Immature natural killer cell (primary cell): ENCODE measurements at regions not wholly inside any gene's neighbourhood (a gene's known extent, or its start where the extent isn't known, plus 50 kb on each side); places are given as distances from the start of the nearest gene placed in this dataset.

Experiments
- DNase-seq, 3 donors: peaks; one replicate each; pipeline ENCODE4 v3.0.0; 2022; ENCODE audit warnings: mixed read lengths in 1 of 3
- H3K27ac Mint-ChIP-seq, 6 donors: one replicate each; pipeline ENCODE4 v1.8.0; 2020; ENCODE audit warnings: mixed read lengths in 6 of 6, mild to moderate bottlenecking in 5 of 6, inconsistent platforms in 4 of 6, moderate library complexity in 3 of 6
- H3K27me3 Mint-ChIP-seq, 3 donors: one replicate each; pipeline ENCODE4 v1.8.0; 2020 to 2021; ENCODE audit warnings: low read depth in 3 of 3, mild to moderate bottlenecking in 3 of 3, mixed read lengths in 3 of 3, moderate library complexity in 3 of 3, inconsistent platforms in 1 of 3
- H3K36me3 Mint-ChIP-seq, 3 donors: one replicate each; pipeline ENCODE4 v1.8.0; 2020; ENCODE audit warnings: mixed read lengths in 3 of 3, inconsistent platforms in 2 of 3, mild to moderate bottlenecking in 2 of 3
- H3K4me1 Mint-ChIP-seq, 2 donors: one replicate each; pipeline ENCODE4 v1.8.0; 2020; ENCODE audit warnings: inconsistent platforms in 2 of 2, mild to moderate bottlenecking in 2 of 2, mixed read lengths in 2 of 2, moderate library complexity in 1 of 2
- H3K4me3 Mint-ChIP-seq, 5 donors: one replicate each; pipeline ENCODE4 v1.8.0; 2020; ENCODE audit warnings: mild to moderate bottlenecking in 5 of 5, mixed read lengths in 5 of 5, inconsistent platforms in 3 of 5, moderate library complexity in 3 of 5
- H3K9me3 Mint-ChIP-seq, 6 donors: one replicate each; pipeline ENCODE4 v1.8.0; 2020; ENCODE audit warnings: mild to moderate bottlenecking in 6 of 6, mixed read lengths in 6 of 6, inconsistent platforms in 4 of 6, moderate library complexity in 3 of 6

DNA sequence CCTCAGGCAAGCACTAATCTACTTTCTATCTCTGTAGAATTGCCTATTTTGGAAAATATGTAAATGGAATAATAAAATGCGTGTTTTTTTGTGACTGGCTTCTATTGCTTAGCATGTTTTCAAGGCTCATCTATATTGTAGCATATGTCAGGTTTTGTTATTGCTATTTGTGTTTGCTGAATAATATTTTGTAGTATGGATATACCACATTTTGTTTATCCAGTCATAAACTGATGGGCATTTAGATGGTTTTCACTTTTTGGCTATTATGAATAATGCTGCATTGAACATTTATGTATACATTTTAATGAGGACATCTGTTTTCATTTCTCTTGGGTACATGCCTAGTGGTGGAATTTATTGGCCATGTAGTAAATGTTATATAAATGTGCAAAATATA is 183.3 kb upstream of the ZP4 start:
- Mint-ChIP-seq H3K36me3 (no peaks in the 10 kb centered on the region), H3K27me3 (peaks cover 0 to 2% (median 1%) of the 10 kb centered on the region in 3 donors), H3K9me3 (peaks cover 3 to 12% (median 9%) of the 10 kb centered on the region in 6 donors), H3K27ac (no peak overlapping the region), H3K4me3 (no peak overlapping the region), H3K4me1 (no peaks in the 10 kb centered on the region)
- no peak for DNase-seq

DNA sequence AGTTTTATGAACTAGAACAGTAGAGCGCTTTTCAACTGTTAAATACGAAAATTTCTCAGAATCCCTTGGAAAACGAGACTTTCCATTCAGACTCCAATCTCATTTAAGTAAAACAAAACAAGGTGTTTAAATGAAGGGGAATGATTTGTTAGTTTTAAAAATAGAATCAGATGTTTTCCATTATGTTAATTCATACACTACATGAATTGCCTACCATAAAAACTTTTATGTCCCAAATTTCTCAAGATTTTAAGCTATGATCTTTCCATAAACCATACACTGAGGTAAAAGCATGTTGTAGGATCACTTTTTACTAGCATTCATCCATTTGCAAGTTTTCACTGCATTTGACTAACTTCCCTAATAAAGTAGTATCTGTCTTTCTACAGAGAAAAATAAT is 180.3 kb upstream of the ZP4 start:
- no peak overlapping the region for H3K4me3 Mint-ChIP-seq
- H3K27ac Mint-ChIP-seq = no peak overlapping the region
- H3K36me3 Mint-ChIP-seq = no peaks in the 10 kb centered on the region
- no peak for DNase-seq
- no peaks in the 10 kb centered on the region for H3K4me1 Mint-ChIP-seq
- H3K27me3 Mint-ChIP-seq = peaks cover 0 to 1% (median 0%) of the 10 kb centered on the region in 3 donors
- H3K9me3 Mint-ChIP-seq = peaks cover 4 to 17% (median 8%) of the 10 kb centered on the region in 6 donors

DNA sequence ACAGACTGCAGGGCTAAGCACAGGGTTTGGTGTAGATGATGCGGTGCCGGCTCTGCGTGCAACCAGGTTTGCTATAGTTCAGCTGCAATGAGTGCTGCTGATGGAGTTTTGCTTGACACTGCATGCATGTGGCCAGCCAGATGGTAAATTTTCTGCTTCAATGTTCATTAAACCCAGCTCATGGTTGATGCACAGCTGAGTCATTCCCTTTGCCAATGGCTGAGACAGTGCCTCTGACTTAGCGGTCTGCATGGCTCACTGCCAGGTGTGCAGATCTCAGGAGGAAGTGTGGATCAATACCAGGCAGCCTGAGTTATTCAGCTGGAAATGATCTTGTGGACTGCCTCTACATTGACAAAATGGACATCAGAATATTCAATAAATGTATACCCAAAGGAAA is 172.7 kb upstream of the ZP4 start:
- DNase-seq = no peak
- H3K4me3 Mint-ChIP-seq = no peak overlapping the region
- no peaks in the 10 kb centered on the region for H3K36me3 Mint-ChIP-seq
- H3K4me1 Mint-ChIP-seq = no peaks in the 10 kb centered on the region
- peaks cover 0 to 23% (median 9%) of the 10 kb centered on the region in 6 donors for H3K9me3 Mint-ChIP-seq
- no peaks in the 10 kb centered on the region for H3K27me3 Mint-ChIP-seq
- no peak overlapping the region for H3K27ac Mint-ChIP-seq

DNA sequence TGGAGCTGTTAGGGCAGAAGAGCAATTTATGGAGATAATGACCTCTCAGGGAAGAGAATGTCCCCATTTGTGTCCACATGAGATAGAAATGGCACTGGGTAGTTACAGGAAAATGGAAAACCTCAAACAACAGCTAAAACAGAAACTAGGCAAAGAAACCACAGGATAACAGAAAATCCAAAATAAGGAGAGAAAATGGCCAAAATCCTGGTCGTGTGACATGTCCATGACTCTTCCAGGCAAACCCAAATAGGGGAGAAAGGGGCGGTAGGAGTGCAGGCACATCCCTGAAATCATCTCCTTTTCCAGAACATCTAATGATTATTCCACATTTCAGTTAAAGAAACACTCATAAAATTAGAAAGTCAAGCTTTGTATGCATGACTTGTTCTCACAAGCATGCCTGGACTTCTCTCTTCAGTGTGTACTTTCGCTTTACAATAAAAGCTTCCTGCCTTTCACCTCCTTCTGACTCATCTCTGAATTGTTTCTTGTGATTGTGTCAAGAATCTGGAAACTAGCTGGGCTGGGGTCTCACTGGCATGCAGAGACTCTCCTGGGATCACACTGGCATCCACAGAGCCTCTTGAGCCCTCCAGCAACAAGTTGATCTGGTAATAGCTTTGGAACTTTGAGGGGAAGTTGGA is 171.4 kb upstream of the ZP4 start:
- no peak overlapping the region for H3K27ac Mint-ChIP-seq
- DNase-seq = no peak
- no peak overlapping the region for H3K4me3 Mint-ChIP-seq
- H3K36me3 Mint-ChIP-seq = no peaks in the 10 kb centered on the region
- H3K9me3 Mint-ChIP-seq = peaks cover 3 to 35% (median 11%) of the 10 kb centered on the region in 6 donors
- H3K27me3 Mint-ChIP-seq = no peaks in the 10 kb centered on the region
- no peaks in the 10 kb centered on the region for H3K4me1 Mint-ChIP-seq

DNA sequence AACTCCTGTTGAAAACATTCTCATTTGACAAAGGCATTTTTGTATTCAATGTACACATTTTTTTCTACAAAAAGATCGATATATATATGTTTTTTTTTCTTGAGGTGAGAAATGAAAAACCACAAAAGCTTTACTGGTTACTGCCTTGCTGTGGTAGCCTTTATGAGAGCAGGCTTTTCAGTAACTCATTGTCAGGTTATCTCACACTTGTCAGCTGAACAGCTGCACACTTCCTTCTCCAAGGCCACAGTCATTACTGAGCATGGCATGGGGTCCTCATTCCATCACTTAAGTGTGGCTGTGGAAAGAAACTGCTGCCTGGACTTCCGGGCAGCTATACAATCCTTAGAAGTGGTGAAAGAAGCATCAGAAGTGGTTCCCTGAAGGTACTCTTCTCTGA is 169.3 kb upstream of the ZP4 start:
- peaks cover 3 to 29% (median 12%) of the 10 kb centered on the region in 6 donors for H3K9me3 Mint-ChIP-seq
- DNase-seq = no peak
- H3K27me3 Mint-ChIP-seq = no peaks in the 10 kb centered on the region
- no peak overlapping the region for H3K4me3 Mint-ChIP-seq
- no peaks in the 10 kb centered on the region for H3K4me1 Mint-ChIP-seq
- H3K36me3 Mint-ChIP-seq = no peaks in the 10 kb centered on the region
- no peak overlapping the region for H3K27ac Mint-ChIP-seq

DNA sequence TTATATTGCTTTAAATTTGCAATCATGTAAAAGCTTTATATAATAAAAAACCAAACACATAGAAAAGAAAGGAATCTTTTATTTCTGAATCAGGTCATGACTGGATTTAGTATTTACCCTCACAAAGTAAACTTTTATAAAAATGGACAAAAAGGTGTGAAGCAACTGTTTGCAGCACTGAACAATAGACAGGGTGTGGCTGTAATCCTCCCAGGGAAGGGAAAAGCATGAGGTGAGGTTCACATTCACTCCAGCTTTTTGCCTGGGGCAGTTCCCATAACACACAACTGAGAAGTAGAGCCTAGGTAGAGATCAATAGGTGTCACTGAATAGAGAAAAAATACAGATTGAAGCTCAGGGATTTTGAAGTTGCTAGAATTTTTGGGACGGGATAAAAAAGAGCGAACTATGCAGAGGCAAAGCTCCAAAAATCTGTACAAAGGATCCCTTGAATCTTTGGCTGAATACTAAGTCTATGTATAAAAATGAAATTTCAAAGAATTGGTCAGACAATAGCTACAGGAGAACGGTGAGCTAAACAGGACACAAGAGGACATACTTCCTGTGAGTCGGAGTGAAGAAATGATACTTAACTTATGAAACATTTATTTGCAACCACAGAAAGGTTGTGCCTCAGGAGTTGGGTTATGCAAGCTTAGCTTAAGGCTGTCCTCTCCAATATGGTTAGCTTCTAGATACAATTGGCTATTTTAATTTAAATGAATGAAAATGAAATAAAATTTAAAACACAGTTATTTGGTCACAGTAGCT is 162.0 kb upstream of the ZP4 start:
- peaks cover 0 to 16% (median 6%) of the 10 kb centered on the region in 6 donors for H3K9me3 Mint-ChIP-seq
- no peaks in the 10 kb centered on the region for H3K27me3 Mint-ChIP-seq
- H3K4me1 Mint-ChIP-seq = no peaks in the 10 kb centered on the region
- no peaks in the 10 kb centered on the region for H3K36me3 Mint-ChIP-seq
- no peak for DNase-seq
- no peak overlapping the region for H3K4me3 Mint-ChIP-seq
- H3K27ac Mint-ChIP-seq = no peak overlapping the region

DNA sequence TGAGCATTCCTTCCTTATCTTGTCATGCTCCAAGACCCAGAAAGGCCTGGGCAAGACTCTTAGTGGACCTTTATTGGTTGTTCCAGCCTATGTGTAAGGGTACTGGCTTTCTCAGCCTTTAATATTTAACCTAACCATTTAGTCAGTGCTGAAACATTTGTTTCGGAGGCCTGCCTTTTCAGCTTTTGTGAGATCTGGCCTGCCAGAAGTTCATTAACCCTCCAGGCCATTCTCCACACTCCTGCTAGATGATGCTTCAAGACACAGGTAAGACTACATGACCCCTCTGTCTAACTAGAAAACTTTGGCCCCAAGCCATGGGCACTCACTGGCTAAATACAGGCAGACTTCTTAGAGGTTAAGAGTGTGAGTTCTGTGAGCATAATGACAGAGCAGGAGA is 138.4 kb upstream of the ZP4 start:
- no peak for DNase-seq
- peaks cover 10 to 31% (median 13%) of the 10 kb centered on the region in 6 donors for H3K9me3 Mint-ChIP-seq
- no peaks in the 10 kb centered on the region for H3K4me1 Mint-ChIP-seq
- no peak overlapping the region for H3K27ac Mint-ChIP-seq
- peaks cover 0 to 3% (median 0%) of the 10 kb centered on the region in 3 donors for H3K27me3 Mint-ChIP-seq
- H3K4me3 Mint-ChIP-seq = no peak overlapping the region
- peaks cover 0 to 4% (median 0%) of the 10 kb centered on the region in 3 donors for H3K36me3 Mint-ChIP-seq

DNA sequence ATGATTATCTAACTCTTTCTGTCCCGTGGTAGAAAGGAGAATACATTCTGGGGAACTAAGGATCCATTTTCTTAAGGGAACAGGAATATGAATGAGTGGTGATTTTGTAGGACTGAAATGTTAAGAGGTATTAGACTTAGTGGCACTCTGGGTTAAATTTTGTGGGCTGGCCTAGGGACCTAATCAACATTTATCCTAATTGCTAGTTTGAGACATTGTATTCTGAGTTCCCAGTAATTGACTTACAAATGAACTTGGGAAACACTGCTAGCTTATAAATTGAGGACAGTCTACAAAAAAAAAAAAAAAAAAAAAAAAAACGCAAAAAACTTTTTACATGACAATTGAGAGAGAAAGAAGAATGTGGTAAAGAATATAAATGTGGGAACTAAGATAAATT is 136.6 kb upstream of the ZP4 start:
- Mint-ChIP-seq H3K9me3 (peaks cover 6 to 18% (median 11%) of the 10 kb centered on the region in 6 donors), H3K27ac (no peak overlapping the region), H3K27me3 (peaks cover 0 to 1% (median 0%) of the 10 kb centered on the region in 3 donors), H3K4me1 (no peaks in the 10 kb centered on the region), H3K4me3 (no peak overlapping the region), H3K36me3 (peaks cover 0 to 2% (median 0%) of the 10 kb centered on the region in 3 donors)
- no peak for DNase-seq

DNA sequence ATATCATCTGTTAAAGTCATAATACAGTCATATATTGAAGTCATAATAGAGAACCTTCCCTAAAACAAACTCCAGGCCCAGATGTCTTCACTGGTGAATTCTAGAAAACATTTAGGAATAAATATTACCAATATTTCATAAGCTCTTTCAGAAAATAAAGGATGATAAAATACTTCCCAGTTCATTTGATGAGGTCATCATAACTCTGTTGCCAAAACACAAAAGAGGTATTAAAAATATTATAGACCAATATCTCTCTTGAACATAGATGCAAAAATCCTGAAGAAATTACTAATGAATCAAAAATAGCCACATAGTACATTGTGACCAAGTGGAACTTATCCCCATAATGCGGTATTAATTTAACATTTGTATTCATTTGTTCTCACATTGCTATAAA is 132.4 kb upstream of the ZP4 start:
- Mint-ChIP-seq H3K4me3 (no peak overlapping the region), H3K9me3 (peaks cover 2 to 28% (median 5%) of the 10 kb centered on the region in 6 donors), H3K27ac (no peak overlapping the region), H3K4me1 (no peaks in the 10 kb centered on the region), H3K27me3 (no peaks in the 10 kb centered on the region), H3K36me3 (no peaks in the 10 kb centered on the region)
- no peak for DNase-seq

DNA sequence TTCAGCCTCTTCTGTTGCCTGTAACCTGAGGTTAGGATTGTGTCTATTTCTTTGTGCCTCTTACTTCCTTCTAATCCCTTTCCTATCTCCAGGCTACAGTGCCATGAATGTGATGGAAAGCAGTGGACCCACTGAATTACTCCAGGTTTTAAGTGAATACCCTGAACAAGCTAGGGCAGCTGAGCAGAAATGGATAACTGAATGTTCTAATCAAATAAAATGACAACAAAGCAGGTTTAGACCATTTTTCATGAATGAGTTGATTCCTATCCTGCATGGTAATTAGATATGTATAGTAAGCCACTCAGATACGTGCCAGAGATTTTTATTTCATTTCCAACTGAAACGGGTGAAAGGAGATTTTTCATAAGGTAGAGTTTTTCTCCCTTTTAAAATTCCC is 127.5 kb upstream of the ZP4 start:
- Mint-ChIP-seq H3K27me3 (peaks cover 0 to 3% (median 0%) of the 10 kb centered on the region in 3 donors), H3K4me1 (no peaks in the 10 kb centered on the region), H3K36me3 (peaks cover 0 to 6% (median 0%) of the 10 kb centered on the region in 3 donors), H3K9me3 (peaks cover 11 to 53% (median 17%) of the 10 kb centered on the region in 6 donors), H3K27ac (no peak overlapping the region), H3K4me3 (no peak overlapping the region)
- DNase-seq = no peak

DNA sequence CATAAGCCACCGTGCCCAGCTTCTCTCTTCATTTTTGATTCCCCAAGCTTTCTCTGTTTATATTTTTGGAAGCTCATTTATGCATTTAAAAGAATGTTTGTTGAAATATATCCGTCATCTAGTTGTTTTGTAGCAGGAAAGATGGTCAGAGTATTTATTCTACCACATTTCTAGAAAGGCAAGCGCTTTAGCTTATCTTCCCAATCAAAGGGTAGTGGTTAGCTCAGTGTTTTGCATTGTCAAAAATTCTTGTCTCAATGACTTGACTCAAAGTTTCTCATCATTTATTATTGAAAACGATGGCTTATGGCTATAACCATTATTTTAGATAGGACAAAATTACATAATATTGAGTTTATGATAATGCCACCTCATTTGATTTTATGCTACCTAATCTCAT is 116.1 kb upstream of the ZP4 start:
- H3K4me1 Mint-ChIP-seq = no peaks in the 10 kb centered on the region
- no peak overlapping the region for H3K27ac Mint-ChIP-seq
- H3K4me3 Mint-ChIP-seq = no peak overlapping the region
- no peak for DNase-seq
- peaks cover 0 to 3% (median 0%) of the 10 kb centered on the region in 3 donors for H3K27me3 Mint-ChIP-seq
- no peaks in the 10 kb centered on the region for H3K36me3 Mint-ChIP-seq
- H3K9me3 Mint-ChIP-seq = peaks cover 6 to 22% (median 13%) of the 10 kb centered on the region in 6 donors

DNA sequence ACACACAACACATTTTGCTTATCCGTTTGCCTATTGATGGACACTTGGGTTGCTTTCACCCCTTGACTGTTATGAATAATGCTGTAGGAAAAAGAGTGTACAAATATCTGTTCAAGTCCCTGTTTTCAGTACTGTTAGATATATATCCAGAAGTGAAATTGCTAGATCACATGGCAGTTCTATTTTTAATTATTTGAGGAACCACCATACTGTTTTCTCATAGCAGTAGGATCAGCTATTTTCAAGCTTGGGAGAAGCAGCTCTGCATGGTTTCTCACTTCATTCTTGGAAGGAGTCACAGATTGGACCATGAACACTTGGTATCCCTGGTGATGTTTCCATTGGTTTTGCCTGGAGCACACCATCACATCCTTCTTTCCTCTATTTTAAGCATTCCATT is 114.4 kb upstream of the ZP4 start:
- Mint-ChIP-seq H3K27ac (no peak overlapping the region), H3K27me3 (peaks cover 0 to 3% (median 0%) of the 10 kb centered on the region in 3 donors), H3K9me3 (peaks cover 4 to 25% (median 11%) of the 10 kb centered on the region in 6 donors), H3K4me3 (no peak overlapping the region), H3K4me1 (no peaks in the 10 kb centered on the region), H3K36me3 (no peaks in the 10 kb centered on the region)
- no peak for DNase-seq

DNA sequence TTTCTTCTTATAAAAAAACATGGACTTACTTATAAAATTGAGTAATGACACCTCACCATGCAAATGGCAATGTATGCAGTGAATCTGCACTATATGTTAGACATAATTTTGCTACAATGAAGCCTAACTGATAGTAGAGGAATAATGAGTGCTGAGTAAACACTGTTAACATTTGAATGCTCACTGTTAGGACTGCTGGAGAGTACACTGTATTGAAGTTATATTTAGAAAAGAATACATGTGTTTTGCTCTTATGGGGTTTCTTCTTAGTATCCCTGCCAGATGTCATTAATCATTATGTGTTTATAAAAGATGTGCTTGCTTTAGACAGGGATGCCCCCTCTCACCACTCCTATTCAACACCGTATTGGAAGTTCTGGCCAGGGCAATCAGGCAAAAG is 111.1 kb upstream of the ZP4 start:
- peaks cover 0 to 4% (median 0%) of the 10 kb centered on the region in 3 donors for H3K27me3 Mint-ChIP-seq
- H3K36me3 Mint-ChIP-seq = no peaks in the 10 kb centered on the region
- H3K9me3 Mint-ChIP-seq = peaks cover 6 to 25% (median 14%) of the 10 kb centered on the region in 6 donors
- H3K4me3 Mint-ChIP-seq = no peak overlapping the region
- no peaks in the 10 kb centered on the region for H3K4me1 Mint-ChIP-seq
- no peak overlapping the region for H3K27ac Mint-ChIP-seq
- DNase-seq = no peak

DNA sequence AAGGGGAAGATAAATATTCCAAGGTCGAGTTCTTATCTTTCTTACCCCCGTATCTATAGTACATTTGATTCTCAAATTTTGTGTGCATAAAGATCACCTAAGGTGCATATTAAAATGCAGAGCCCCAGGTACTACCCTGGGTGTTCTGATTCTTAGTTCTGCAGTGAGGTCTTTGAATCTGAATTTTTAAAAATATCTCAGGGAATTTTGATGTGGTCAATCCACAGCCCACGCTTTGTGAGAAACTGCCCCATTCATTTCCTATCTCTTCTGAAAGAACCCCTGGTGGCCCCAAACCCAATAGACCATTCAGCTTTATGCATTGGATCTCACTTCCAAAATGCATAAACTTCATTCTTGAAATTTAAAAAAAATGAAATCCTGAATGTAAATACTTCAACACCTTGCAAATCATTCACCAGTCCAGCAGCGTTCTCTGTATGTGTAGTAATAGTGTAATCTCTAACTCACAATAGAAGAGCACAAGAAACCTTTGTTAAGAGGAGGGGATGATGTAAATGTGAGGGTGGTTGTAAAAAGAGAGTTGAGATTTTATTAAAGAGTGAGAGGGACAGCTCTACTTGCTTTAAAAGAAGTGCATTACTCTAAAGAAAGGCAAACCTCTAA is 108.8 kb upstream of the ZP4 start:
- Mint-ChIP-seq H3K27ac (no peak overlapping the region), H3K36me3 (no peaks in the 10 kb centered on the region), H3K4me3 (no peak overlapping the region), H3K4me1 (no peaks in the 10 kb centered on the region), H3K9me3 (peaks cover 6 to 25% (median 14%) of the 10 kb centered on the region in 6 donors), H3K27me3 (peaks cover 0 to 4% (median 0%) of the 10 kb centered on the region in 3 donors)
- DNase-seq = no peak
